ENCODE measurements at regions not wholly inside any gene's neighbourhood (a gene's known extent, or its start where the extent isn't known, plus 50 kb on each side); places are given as distances from the start of the nearest gene placed in this dataset.

DNA sequence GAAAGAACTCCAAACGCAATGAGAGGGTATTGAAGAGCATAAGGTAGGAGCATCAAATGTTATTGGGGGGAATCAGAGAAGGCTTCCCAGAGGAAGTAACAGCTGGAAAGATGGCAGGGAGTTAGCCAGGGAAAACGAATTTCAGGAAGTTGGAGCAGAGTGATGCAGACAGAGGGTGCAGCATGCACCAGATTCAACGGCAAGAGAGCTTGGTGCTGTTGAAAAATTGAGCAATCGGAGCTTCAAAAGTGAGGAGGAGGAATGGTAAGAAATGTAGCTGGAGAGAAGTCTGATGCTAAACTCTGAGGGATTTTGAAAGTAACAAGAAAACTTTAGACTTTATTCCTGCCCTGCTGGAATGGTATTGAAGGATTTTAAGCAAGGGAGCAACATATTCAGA, 541.0 kb upstream of the LMCD1 start:
- TF ChIP-seq POLR2AphosphoS5 (IDR thresholded peaks at IDR 0.05; ENCODE audit: low read depth), result no peak
- TF ChIP-seq, protein P1, sequence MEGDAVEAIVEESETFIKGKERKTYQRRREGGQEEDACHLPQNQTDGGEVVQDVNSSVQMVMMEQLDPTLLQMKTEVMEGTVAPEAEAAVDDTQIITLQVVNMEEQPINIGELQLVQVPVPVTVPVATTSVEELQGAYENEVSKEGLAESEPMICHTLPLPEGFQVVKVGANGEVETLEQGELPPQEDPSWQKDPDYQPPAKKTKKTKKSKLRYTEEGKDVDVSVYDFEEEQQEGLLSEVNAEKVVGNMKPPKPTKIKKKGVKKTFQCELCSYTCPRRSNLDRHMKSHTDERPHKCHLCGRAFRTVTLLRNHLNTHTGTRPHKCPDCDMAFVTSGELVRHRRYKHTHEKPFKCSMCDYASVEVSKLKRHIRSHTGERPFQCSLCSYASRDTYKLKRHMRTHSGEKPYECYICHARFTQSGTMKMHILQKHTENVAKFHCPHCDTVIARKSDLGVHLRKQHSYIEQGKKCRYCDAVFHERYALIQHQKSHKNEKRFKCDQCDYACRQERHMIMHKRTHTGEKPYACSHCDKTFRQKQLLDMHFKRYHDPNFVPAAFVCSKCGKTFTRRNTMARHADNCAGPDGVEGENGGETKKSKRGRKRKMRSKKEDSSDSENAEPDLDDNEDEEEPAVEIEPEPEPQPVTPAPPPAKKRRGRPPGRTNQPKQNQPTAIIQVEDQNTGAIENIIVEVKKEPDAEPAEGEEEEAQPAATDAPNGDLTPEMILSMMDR (IDR thresholded peaks at IDR 0.05; ENCODE audit: insufficient read depth, low read length), result no peak
- TF ChIP-seq SPI1 (IDR thresholded peaks at IDR 0.05; ENCODE audit: borderline replicate concordance, low read depth), result no peak
- no peak for TF ChIP-seq REST (IDR thresholded peaks at IDR 0.05; ENCODE audit: insufficient replicate concordance, low read depth)
- TF ChIP-seq GABPA (IDR thresholded peaks at IDR 0.05; ENCODE audit: low read depth), result no peak
- Histone ChIP-seq H3K4me3 (replicated peaks; ENCODE audit: insufficient read depth, low read length) (no peak overlapping the region), H3K27ac (replicated peaks) (no peak overlapping the region), H3K27me3 (ENCODE audit: insufficient read depth, poor library complexity, severe bottlenecking) (no peaks in the 10 kb centered on the region)
- no peak for DNase-seq (ENCODE audit: low read depth in 1 of 2, low spot score in 1 of 2)

DNA sequence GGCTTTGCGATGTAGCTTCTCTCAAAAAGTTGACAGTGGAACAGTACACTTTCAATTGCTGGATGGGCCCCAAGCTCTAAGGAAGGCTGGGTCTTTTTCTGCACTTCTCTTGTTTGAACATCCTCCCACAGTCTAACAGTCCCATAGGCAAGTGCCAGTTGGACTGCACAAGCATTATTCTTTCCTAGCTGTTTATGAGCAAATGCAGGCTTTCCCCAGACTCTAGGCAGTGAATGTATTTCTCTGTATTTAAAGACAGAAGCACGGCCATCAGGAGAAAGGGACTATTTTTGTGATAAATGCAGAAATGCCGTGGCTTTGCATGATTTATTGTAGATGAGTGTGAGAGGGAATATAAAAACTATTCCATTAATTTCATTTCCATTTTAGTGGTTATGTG, 539.3 kb upstream of the LMCD1 start:
- H3K27me3 ChIP-seq (ENCODE audit: insufficient read depth, poor library complexity, severe bottlenecking), result no peaks in the 10 kb centered on the region
- H3K27ac ChIP-seq (replicated peaks), result no peak overlapping the region
- H3K4me3 ChIP-seq (replicated peaks; ENCODE audit: insufficient read depth, low read length), result no peak overlapping the region
- TF ChIP-seq, protein P1 (IDR thresholded peaks at IDR 0.05; ENCODE audit: insufficient read depth, low read length), result no peak
- TF ChIP-seq SPI1 (IDR thresholded peaks at IDR 0.05; ENCODE audit: borderline replicate concordance, low read depth), result no peak
- TF ChIP-seq POLR2AphosphoS5 (IDR thresholded peaks at IDR 0.05; ENCODE audit: low read depth), result no peak
- no peak for TF ChIP-seq GABPA (IDR thresholded peaks at IDR 0.05; ENCODE audit: low read depth)
- TF ChIP-seq REST (IDR thresholded peaks at IDR 0.05; ENCODE audit: insufficient replicate concordance, low read depth), result no peak
- DNase-seq (ENCODE audit: low read depth in 1 of 2, low spot score in 1 of 2), result no peak

- DNase-seq (ENCODE audit: low read depth in 1 of 2, low spot score in 1 of 2), result no peak
- Histone ChIP-seq H3K27me3 (ENCODE audit: insufficient read depth, poor library complexity, severe bottlenecking) (no peaks in the 10 kb centered on the region), H3K27ac (replicated peaks) (no peak overlapping the region), H3K4me3 (replicated peaks; ENCODE audit: insufficient read depth, low read length) (no peak overlapping the region)
- no peak for TF ChIP-seq SPI1 (IDR thresholded peaks at IDR 0.05; ENCODE audit: borderline replicate concordance, low read depth)
- TF ChIP-seq POLR2AphosphoS5 (IDR thresholded peaks at IDR 0.05; ENCODE audit: low read depth), result no peak
- TF ChIP-seq GABPA (IDR thresholded peaks at IDR 0.05; ENCODE audit: low read depth), result no peak
- TF ChIP-seq, protein P1 (IDR thresholded peaks at IDR 0.05; ENCODE audit: insufficient read depth, low read length), result no peak
These were observed 536.7 kb upstream of the LMCD1 start for GRCh38 chr3:7964899-7965298.

- TF ChIP-seq SPI1 (IDR thresholded peaks at IDR 0.05; ENCODE audit: borderline replicate concordance, low read depth), result no peak
- no peak for TF ChIP-seq REST (IDR thresholded peaks at IDR 0.05; ENCODE audit: insufficient replicate concordance, low read depth)
- TF ChIP-seq, protein P1 (IDR thresholded peaks at IDR 0.05; ENCODE audit: insufficient read depth, low read length), result no peak
- TF ChIP-seq GABPA (IDR thresholded peaks at IDR 0.05; ENCODE audit: low read depth), result no peak
- TF ChIP-seq POLR2AphosphoS5 (IDR thresholded peaks at IDR 0.05; ENCODE audit: low read depth), result no peak
- Histone ChIP-seq H3K4me3 (replicated peaks; ENCODE audit: insufficient read depth, low read length) (no peak overlapping the region), H3K27ac (replicated peaks) (no peak overlapping the region), H3K27me3 (ENCODE audit: insufficient read depth, poor library complexity, severe bottlenecking) (no peaks in the 10 kb centered on the region)
- no peak for DNase-seq (ENCODE audit: low read depth in 1 of 2, low spot score in 1 of 2)
These were observed 528.6 kb upstream of the LMCD1 start for GRCh38 chr3:7973006-7973405.

Data from HL-60 (cell line).